ENCODE measurements at regions not wholly inside any gene's neighbourhood (a gene's known extent, or its start where the extent isn't known, plus 50 kb on each side); places are given as distances from the start of the nearest gene placed in this dataset.

- DNase-seq (ENCODE audit: low read depth in 3 of 3, low spot score in 2 of 3) = no peak
Measured at GRCh38 chr7:49718760-49719159, 54.7 kb upstream of the VWC2 start.

DNA sequence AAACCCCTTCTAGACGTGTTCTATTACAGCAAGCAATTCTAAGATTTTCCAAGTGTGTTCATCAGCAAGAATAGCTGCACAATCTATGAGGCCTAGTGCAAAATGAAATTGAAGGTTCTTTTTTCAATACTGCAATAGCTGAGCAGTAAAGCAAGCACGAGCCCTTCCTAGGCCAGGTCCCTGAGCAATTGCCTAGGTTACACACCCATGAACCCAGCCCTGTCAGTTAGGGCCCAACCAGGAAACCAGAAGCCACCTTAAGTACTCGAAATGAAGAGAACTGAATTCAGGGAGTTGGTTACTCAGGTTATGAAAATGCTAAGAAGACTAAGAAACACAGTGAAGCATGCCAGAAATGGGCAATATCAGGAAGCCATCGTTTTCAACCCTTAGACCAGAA is 52.0 kb upstream of the VWC2 start:
- DNase-seq (ENCODE audit: low read depth in 3 of 3, low spot score in 2 of 3) = no peak

Data from right renal cortex interstitium (tissue), 3 donors.